Daoy (cell line): ENCODE measurements at regions not wholly inside any gene's neighbourhood (a gene's known extent, or its start where the extent isn't known, plus 50 kb on each side); places are given as distances from the start of the nearest gene placed in this dataset.

Experiments used
- DNase-seq: peaks from one replicate; pipeline ENCODE4 v3.0.0-alpha.2; 2015; ENCODE audit warnings: low read depth

DNA sequence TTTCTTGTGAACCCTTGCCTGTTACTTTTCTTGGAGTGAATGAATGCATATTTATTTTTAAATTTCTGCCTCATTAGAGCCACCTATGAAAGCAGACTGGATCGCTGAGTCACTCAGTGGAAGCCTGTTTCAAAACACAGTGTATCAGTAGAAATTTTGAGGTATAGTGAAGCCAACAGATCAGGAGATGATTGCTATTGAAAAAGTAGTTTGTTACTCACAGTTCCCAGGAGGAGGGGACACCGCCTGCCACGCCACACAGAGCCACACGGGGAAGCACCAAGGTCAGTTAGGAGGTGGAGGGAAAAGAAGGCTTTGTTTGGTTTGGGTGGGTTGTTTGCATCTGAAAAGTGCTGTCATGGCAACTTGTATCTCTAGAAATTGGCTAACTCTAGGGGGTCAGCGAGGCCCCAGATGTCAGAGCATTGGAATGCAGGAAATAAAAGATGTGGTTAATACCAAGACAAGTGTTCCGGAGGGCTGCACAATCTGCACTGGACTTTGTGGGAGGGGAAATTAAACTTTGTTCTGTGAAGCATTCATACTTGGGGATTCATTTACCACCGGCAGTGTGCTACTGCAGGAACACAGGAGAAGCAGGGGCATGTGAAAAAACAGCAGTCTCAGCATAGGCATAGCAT, 106.4 kb upstream of the SDK1 start:
- DNase-seq: peak; percentile 97

DNA sequence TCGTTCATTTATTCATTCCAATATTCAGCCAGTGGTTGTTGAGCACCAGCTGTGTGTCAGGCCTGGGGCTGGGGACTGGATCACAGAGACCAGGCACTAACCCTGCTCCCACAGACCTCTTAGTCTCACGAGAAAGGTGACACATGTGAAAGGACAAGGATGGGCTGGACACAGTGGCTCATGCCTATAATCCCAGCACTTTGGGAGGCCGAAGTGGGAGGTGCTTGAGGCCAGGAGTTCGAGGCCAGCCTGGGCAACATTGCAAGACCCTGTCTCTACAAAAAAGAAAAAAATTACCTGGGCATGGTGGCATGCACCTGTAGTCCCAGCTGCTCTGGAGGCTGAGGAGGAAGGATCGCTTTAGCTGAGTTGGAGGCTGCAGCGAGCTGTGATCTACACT, 105.9 kb upstream of the SDK1 start:
- no peak for DNase-seq

DNA sequence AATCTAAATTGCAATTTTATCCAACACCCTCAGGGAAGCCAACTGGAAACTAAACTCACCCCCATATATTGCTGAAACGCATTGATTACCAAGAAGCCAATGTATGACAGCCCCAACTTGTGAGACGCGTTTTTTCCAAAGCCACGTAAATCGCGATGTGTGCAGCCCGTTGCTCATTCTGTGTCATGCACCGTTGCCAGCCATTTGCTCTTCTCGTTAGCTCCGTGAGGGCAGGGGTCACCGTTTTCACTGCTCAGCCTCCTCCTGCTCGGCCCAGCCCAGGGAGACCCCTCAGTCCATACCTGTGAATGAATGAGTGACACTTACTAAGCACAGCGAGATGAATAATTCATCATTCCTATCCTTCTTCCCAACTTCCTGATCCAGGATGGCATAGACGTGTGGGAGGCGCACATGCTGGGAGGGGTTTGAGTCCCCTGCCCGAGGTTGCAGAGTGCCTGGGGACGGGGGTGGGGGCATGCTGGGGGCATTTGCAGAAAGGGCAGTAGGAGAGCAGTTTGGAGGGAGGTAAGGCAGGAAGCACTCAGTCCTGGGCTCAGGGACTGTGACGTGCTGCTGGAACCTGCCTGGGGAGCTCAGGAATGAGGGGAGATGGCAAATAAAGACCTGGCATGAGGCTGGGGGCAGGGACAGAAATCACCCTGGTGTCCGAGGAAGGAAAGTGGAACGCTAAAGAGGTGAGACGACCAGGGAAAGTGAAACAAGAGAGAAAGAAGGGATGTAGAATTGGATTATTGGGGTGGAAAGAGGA, 104.2 kb upstream of the SDK1 start:
- DNase-seq: no peak

DNA sequence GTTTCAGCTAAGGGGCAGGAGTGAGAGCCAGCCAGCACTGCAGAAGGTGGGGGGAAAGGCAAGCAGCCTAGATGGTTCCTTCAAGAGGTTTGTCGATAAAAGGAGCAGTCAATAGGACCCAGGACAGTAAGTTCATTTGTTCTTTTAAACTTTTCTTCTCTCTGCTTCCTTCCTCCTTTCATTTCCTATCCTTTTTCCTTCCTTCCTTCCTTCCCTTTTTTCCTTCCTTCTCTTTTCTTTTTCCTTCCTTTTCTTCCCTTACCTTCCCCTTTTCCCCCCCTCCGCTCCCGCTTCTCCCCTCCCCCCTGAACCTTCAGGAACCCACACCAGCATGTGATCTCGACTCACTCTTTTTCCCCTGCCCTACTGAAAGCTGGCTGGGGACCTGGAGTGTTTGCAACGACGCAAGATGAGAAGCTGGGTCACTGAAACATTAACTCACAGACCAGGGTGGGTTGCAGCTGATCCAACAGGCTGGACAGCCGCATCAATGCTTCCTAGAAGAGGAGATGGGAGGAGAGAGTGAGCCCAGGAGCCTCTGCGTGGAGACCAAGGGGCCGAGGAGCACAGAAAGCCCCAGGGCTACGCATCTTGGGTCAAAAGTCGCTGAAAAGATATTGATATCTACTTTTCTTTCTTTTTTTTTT, 103.4 kb upstream of the SDK1 start:
- DNase-seq: no peak

DNA sequence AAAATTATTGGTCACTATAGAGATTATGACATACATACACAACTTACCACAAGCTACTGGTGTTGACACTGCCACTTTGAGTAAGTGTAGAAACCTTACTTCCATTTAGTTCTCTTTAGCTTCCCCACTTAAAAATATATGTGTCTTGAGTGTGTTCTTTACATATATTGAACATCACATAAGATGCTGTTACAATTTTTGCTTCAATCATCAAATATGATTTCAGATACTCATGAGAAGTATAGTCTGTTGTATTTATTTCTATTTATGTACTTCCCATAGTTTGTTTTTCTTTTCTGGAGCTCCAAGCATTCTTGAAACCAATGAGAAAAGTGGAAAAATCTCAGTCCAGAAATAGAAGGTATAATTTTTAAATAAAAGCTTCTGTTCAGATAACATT, 102.7 kb upstream of the SDK1 start:
- no peak for DNase-seq

DNA sequence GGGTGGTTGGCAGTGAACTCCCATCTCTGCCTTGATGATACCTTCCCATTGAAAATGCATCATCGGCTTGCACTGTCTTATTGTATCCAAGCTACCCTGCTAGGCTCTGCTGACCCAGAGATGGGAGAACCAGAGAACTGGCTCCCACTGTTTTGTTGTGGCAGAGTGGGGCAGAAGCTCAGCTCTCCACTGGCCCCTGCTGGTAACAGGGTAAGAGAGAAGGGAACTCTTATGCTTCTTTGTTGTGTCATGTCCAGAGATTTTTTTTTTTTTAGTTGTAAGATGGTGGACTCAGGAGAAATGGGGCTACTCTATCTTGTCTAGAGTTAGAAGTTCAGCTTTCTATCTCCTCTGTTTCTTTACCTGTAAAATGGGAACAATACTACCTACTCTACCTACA, 100.5 kb upstream of the SDK1 start:
- peak; percentile 54 for DNase-seq

DNA sequence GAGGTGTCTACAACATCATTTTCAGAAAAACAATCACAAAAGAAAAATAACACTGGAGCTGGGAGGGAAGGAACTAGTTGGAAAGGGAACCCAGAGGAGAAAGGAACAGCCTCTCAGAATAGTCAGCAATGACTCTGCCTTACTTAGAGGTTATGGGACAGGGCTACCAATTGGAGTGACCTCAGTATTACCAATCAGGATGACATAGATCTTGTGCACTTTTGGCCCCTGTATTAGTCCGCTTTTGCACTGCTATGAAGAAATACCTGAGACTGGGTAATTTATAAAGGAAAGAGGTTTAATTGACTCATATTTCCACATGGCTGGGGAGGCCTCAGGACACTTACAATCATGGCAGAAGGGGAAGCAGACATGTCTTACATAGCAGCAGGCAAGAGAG, 99.7 kb upstream of the SDK1 start:
- DNase-seq: no peak

DNA sequence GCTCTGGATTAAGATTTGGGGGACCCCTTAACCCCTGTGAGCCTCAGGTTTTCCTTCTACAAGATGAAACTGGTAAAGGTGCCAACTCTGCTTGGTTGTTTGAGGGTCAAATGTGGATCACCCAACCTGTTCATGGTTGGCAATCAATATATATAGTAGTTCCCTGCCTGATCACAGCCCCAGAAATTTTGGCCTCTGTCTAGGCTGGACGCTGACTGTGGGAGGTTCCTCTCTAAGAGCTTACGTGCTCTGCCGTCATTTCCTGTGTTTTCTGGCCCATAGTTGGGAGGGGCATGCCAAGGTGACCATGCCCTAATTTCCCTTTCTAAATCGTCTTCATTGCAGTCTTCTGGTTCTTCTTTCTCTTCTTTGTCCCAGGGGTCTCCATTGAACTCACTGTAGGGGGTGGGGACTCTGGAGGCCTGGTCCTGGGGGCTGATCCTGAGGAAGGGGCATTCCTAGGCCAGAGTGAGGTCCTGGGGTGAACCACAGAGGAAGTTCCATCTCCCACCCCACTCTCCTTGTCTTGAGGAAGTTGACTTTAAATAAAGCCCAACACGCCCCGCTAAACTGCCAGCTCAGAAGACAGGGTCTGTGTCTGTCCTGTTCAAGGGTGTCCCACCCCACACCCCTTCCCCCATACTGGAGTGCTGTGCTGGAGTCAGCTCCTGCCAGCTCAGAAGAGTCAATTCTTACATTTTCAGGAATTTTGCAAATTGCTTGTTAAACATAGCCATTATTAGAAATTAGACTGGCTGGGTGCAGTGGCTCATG, 98.9 kb upstream of the SDK1 start:
- no peak for DNase-seq

DNA sequence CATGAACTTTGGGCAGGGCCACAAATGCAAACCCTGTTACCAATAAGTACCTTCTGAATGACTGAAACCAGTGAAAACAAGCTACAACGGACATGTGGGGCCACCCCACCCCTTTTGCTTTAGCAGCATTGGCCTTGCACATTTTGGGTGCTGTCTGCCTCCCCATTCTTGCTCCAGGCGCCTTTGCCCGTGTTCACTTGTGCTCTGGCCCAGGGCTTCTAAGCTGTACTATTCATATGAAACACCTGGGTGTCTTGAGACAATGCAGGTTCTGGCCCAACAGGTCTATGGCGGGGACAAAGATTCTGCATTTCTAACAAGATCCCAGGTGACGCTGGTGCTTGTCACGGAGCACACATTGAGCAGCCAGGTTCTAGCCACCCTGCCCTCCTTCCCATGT, 96.5 kb upstream of the SDK1 start:
- DNase-seq: no peak

DNA sequence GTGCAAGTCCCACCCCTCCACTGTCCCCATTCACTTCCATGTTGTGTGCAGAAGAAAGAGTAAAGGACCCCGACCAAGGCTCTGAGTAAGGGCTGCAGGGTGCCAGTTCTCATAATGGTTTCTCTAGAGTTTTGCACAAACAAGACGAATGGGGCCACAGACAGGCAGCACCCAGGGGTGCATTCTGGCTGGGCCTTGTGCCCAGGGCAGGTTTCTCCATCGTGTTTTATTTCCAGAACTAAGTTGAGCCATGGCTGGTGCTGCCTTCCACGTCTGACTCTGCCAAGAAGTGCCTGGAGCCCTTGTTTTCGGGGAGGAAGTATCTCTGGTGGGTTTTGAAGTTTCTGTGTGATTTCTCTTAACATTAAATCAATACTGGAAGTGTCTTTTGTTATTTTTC, 95.0 kb upstream of the SDK1 start:
- no peak for DNase-seq

DNA sequence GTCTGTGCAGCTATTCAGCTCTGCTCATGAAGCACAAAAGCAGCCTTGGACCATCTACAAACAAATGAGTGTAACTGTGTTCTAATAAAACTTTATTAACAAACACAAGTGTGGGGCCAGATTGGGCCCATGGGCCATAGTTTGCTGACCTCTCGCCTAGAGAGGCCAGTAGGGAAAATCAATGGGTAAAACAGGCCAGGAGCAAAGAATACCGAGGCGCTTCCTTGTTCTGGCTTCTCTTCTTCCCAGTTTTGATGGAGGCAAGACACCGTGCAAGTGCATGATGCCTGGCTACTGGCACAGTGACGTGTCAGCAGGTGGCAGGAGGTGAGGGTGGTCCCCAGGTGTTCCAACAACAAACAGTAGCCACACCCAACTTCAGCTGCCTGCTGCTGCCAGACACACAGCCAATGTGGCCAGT, 94.3 kb upstream of the SDK1 start:
- no peak for DNase-seq

DNA sequence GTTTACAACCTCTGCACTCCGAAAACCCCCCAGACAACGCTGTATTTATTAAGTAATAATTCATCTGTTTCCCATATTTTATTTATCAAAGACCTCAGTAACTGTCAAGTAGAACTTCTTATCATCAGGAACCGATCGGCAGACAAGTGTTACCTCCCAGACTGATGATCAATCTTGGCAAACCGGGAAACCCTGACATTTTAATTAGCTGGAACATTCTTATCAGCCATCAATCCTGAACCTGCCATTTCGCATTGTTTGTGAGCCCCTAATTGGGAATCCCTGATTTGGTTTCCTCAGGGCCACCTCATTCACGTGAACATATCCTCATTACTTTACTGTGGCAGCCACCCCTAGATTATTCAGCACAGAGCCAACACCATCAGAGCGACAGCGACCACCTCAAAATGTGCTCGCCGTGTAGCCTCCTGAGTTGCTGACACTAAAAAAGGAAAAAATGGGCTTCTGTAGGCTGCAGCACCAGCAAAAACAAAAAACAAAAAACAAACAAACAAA, 93.6 kb upstream of the SDK1 start:
- no peak for DNase-seq

DNA sequence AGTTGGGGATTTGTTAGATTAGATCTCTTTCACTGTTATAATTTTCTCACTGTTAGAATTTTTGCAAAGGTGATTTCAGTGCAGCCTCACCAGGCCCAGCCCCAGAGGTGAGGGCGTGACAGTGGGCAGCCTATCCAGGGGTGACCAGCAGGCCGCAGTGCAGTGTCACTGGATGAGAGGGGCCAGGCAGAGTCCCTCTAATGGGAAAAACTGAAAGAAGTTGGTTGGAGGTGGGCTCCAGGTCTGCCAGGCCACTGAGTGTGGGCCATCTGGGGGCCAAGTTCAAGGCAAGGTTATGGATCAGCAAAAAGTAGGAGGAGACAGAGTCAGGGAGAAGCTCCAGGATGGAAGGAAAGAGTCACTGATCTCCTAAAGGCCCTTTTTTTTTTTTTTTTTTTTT, 90.5 kb upstream of the SDK1 start:
- DNase-seq: no peak

DNA sequence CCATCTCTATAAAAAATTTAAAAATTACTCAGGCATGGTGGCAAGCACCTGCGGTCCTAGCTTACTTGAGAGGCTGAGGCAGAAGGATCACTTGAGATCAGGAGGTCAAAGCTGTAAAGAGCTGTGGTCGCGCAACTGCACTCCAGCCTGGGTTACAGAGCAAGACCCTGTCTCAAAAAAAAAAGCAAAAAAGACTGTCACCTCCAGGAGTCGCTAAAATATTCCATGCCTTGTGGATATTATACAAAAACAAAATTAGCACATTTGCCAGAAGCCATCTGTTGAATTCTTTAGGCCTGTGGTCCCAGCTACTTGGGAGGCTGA, 87.0 kb upstream of the SDK1 start:
- no peak for DNase-seq

DNA sequence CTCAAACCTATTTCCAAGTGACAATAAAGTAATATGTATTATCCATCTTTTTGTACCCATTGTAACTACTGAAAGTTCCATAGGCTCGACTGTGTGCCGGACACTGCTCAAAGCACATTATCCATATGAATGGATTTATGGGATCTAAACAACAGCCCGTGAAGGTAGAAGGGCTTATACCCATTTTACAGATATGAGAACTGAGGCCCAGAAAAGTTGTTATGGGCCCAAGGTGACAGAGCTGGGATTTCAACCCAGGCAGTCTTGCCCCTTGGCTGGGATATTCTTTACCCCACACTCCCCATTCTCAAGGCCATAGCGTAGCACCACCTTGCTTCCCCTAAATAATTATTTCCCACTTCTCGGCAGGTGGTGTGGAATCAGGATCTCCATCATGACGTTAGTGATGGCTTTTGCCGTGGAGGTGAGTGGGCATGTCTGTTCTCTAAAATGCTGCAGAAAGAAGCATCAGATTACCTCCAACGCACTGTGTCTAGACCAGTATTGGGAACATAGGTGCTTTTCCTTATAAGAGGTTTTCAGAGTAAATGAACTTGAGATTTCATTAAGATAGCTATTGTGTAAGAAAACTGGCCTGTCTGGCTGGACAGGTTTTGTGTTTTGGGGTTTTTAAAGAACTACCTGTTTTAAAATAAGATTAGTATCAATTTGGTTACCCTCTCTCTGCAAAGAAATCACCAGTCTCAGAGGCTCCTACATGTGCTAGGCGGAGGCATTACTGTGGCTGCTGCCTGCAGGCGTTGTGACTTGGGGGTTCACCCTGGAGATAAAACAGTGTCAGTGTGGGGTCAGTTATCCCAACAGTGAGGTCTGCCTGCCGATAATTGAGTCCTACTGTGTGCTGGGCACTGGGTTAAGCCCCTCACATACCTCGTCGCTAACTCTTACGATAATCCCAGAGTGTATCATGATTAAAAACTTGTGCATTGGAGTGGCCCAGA, 85.1 kb upstream of the SDK1 start:
- DNase-seq: no peak

DNA sequence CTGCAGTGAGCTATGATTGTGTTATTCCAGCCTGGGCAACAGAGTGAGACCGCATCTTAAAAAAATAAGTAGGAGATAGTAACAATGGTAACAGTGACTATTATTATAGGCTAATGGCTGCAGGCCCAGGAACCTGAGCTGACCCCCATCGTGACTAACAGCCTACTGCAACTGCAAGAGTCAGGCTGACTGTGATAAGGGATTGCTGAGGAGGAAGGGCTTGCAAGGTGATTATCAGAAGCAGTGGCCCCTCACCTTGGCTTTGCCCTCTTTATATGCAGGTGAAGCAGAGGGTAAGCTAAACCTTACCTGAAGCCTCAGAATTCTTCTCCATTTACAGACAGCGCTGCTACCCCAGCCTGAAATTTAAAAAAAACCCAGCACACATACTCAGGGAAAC, 83.9 kb upstream of the SDK1 start:
- peak; percentile 62 for DNase-seq

DNA sequence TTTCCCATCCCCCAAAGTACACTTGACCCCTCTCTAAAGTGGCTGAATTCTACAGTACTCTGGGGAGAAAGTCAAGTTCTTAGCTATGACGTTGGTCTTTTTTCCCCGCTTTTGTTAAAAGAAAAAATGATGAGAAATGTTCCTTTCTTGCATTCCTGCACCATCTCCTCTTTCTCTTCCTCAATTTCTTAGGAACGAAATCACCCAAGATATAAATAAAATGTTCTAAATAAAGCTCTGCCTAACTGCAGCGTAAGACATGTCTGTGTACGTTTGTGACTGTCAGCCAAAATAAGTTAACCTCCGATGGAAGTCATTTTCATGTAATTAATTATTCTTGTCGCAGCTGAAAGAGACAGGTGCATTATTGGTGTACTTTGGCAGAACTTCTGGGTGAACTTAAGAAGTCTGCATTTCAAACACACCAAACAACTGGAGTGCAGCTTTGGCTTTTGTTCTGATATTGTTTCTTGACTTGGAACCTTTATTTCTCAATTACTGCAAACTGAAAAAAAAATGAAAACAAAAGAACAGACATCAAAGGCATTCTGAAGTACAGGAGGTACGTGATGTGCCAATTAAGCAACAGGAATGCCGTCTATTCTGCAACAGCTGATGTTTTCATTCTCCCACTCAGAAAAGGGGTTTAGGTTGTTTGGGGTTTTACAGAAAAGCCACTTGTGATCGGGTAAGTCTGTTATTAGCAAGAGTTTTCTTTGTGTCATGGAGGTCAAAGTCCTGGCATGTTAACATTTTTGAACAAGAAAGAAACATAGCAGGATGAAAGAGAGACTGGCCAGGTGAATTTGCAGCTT, 82.4 kb upstream of the SDK1 start:
- no peak for DNase-seq

DNA sequence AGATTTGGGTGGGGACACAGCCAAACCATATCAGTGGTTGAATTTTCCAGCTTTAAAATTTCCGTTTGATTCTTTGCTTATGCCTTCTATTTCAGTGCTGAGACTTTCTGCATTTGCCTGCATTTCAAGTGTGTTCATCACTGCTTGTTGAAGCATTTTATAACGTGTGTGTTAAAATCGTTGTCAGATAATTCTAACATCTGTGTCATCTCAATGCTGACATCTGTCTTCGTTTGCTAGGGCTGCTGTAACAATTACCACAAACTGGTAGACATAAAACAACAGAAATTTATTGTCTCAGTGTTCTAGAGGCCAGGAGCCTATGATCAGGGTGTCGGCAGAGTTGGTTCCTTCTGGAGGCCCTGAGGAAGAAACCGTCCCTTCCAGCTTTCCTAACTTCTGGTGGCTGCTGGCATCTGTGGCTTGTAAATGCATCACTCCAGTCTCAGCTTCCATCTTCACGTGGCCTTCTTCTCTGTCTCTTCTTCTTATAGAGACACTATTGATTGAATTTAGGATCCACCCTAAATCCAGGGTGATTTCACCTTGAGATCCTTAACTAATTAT, 71.1 kb upstream of the SDK1 start:
- DNase-seq: no peak

DNA sequence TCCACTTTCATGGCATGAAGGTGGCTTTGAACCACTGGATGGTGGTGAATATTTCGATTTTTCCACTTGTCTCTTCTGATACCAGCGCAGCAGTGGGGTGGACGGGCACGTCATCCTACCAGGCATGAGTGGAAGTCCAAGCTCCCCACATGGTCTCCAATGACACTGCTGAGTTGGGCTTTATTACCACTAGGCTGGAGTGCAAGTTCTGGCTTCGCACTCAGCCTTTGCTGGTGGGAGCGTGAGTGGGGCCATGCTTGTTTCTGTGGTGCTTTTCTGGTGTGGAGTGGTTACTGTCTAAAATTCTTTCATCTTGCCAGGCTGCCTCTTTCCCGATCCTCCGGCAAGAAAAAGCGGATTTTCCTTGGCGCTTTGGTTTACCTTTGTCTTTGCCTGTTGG, 70.1 kb upstream of the SDK1 start:
- DNase-seq: no peak

DNA sequence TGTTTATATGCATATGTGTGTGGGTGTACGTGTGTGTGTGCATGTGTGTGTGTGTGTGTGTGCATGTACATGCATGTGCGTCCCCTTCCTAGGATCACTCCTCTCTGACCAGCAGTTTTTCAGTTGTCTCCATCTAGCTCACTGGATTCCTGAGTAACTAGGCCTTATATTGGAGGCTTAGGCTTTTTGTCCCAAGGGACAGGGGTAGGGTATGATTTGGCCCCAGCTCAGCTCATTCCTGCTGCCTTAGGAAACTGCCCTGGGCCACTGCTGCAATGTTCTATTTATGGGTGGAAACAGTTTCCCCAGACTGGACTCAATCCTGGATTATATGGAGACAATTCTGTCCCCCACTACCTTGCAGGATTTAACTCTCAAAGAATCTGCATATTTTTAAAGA, 68.8 kb upstream of the SDK1 start:
- no peak for DNase-seq
